NCI-H446 treated with DMSO at 0.1 percent for 48 hours (cell line): ENCODE measurements at regions not wholly inside any gene's neighbourhood (a gene's known extent, or its start where the extent isn't known, plus 50 kb on each side); places are given as distances from the start of the nearest gene placed in this dataset.
"Not testable (repeated sequence)": the region's sequence is repeated elsewhere in the genome, so short reads cannot be mapped to it uniquely, and the experiment has no call there.

Source experiments
- DNase-seq: peaks from one replicate; lab custom pipeline; 2025; lab: John Stamatoyannopoulos, UW

GRCh38 chr14:100419856-100420255 lies 96.7 kb downstream of the SLC25A47 start:
- DNase-seq, result no peak

GRCh38 chr14:100421756-100422470 lies 98.8 kb downstream of the SLC25A47 start:
- DNase-seq, result no peak

- DNase-seq, result peak; percentile 19
Measured at GRCh38 chr14:100422556-100423316, 99.6 kb downstream of the SLC25A47 start.

- DNase-seq, result no peak
Measured at GRCh38 chr14:100423317-100424010, 100.3 kb downstream of the SLC25A47 start.

- DNase-seq, result no peak
Measured at GRCh38 chr14:100424504-100425428, 101.6 kb downstream of the SLC25A47 start.

- no peak for DNase-seq
Measured at GRCh38 chr14:100425429-100425827, 102.3 kb downstream of the SLC25A47 start.

GRCh38 chr14:100426314-100426713 lies 103.2 kb downstream of the SLC25A47 start:
- DNase-seq, result no peak

GRCh38 chr14:100427166-100427565 lies 104.0 kb downstream of the SLC25A47 start:
- no peak for DNase-seq

- peak; percentile 17 for DNase-seq
Measured at GRCh38 chr14:100428727-100429126, 105.6 kb downstream of the SLC25A47 start.

GRCh38 chr14:100429537-100429936 lies 106.4 kb downstream of the SLC25A47 start:
- DNase-seq, result no peak

- DNase-seq, result no peak
Measured at GRCh38 chr14:100430571-100430970, 107.4 kb downstream of the SLC25A47 start.

- not testable (repeated sequence) for DNase-seq
Measured at GRCh38 chr14:100431461-100431860, 108.3 kb downstream of the SLC25A47 start.

- no peak for DNase-seq
Measured at GRCh38 chr14:100432652-100433427, 109.7 kb downstream of the SLC25A47 start.

- no peak for DNase-seq
Measured at GRCh38 chr14:100433428-100433814, 110.3 kb downstream of the SLC25A47 start.

GRCh38 chr14:100434033-100434601 lies 111.0 kb downstream of the SLC25A47 start:
- no peak for DNase-seq

- no peak for DNase-seq
Measured at GRCh38 chr14:100434911-100435438, 111.8 kb downstream of the SLC25A47 start.

GRCh38 chr14:100435459-100435858 lies 112.3 kb downstream of the SLC25A47 start:
- no peak for DNase-seq

- peak; percentile 54 for DNase-seq
Measured at GRCh38 chr14:100436745-100437406, 113.7 kb downstream of the SLC25A47 start.

- no peak for DNase-seq
Measured at GRCh38 chr14:100438271-100438670, 115.1 kb downstream of the SLC25A47 start.
